ENCODE measurements at regions not wholly inside any gene's neighbourhood (a gene's known extent, or its start where the extent isn't known, plus 50 kb on each side); places are given as distances from the start of the nearest gene placed in this dataset.

GRCh38 chr21:32189688-32190483 lies 89.0 kb downstream of the MIS18A start:
- H3K9ac ChIP-seq (ENCODE audit: low read length), result no peak overlapping the region
- peaks cover 11% of the 10 kb centered on the region; the same call in 1 of the 2 replicates for H3K4me1 ChIP-seq (ENCODE audit: low read length)
- no peak overlapping the region for H3K27ac ChIP-seq (ENCODE audit: low read length)
- H3K36me3 ChIP-seq (replicated peaks; ENCODE audit: low read depth, low read length), result no peaks in the 10 kb centered on the region
- no peaks in the 10 kb centered on the region for H4K20me1 ChIP-seq (ENCODE audit: insufficient read depth, low read length)
- H3K79me2 ChIP-seq (ENCODE audit: low read length), result no peaks in the 10 kb centered on the region
- no peak overlapping the region for H2AFZ ChIP-seq (ENCODE audit: low read depth, low read length)
- no peak for TF ChIP-seq EZH2phosphoT487 (IDR thresholded peaks at IDR 0.05; ENCODE audit: low read depth)
- TF ChIP-seq, protein P1, sequence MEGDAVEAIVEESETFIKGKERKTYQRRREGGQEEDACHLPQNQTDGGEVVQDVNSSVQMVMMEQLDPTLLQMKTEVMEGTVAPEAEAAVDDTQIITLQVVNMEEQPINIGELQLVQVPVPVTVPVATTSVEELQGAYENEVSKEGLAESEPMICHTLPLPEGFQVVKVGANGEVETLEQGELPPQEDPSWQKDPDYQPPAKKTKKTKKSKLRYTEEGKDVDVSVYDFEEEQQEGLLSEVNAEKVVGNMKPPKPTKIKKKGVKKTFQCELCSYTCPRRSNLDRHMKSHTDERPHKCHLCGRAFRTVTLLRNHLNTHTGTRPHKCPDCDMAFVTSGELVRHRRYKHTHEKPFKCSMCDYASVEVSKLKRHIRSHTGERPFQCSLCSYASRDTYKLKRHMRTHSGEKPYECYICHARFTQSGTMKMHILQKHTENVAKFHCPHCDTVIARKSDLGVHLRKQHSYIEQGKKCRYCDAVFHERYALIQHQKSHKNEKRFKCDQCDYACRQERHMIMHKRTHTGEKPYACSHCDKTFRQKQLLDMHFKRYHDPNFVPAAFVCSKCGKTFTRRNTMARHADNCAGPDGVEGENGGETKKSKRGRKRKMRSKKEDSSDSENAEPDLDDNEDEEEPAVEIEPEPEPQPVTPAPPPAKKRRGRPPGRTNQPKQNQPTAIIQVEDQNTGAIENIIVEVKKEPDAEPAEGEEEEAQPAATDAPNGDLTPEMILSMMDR (IDR thresholded peaks at IDR 0.05; ENCODE audit: low read depth, low read length), result no peak
- no peak overlapping the region for H3K4me2 ChIP-seq (ENCODE audit: low read length)
- H3K27me3 ChIP-seq (ENCODE audit: low read depth, low read length), result peaks cover 15% of the 10 kb centered on the region; the same call in 1 of the 2 replicates
- no peak overlapping the region for H3K4me3 ChIP-seq (ENCODE audit: low read length)
- no peaks in the 10 kb centered on the region for H3K9me3 ChIP-seq (ENCODE audit: insufficient read depth, low read length)

DNA sequence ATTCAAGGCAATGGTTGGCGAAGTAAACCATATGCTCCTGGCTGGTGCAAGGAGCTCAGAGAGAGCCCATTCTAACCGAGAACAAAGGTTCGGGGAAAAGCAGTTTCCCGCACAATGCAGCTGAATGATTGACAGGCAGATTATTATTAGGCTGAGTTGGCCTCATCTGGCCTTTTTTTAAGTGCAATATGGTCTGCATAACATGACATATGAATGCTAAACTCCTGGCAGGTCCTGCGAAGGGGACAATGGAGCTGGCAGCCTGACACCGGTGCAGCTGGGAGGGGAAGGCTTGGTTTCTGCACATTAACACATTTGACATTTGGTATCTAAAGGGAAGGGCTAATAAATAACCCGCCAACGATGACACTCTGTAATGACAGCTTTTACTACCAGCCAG lies 92.0 kb downstream of the MIS18A start:
- Histone ChIP-seq H3K27me3 (ENCODE audit: low read depth, low read length) (peaks cover 15% of the 10 kb centered on the region; the same call in 1 of the 2 replicates), H2AFZ (ENCODE audit: low read depth, low read length) (no peak overlapping the region)

GRCh38 chr21:32185726-32186125 lies 93.1 kb downstream of the MIS18A start:
- H3K4me2 ChIP-seq (ENCODE audit: low read length), result no peak overlapping the region
- H2AFZ ChIP-seq (ENCODE audit: low read depth, low read length), result no peak overlapping the region
- no peak for TF ChIP-seq EZH2phosphoT487 (IDR thresholded peaks at IDR 0.05; ENCODE audit: low read depth)
- TF ChIP-seq, protein P1 (IDR thresholded peaks at IDR 0.05; ENCODE audit: low read depth, low read length), result no peak
- H3K4me1 ChIP-seq (ENCODE audit: low read length), result peaks cover 3% of the 10 kb centered on the region; the same call in 1 of the 2 replicates
- no peaks in the 10 kb centered on the region for H3K79me2 ChIP-seq (ENCODE audit: low read length)
- no peaks in the 10 kb centered on the region for H3K36me3 ChIP-seq (replicated peaks; ENCODE audit: low read depth, low read length)
- H3K27ac ChIP-seq (ENCODE audit: low read length), result no peak overlapping the region
- H3K4me3 ChIP-seq (ENCODE audit: low read length), result no peak overlapping the region
- H3K27me3 ChIP-seq (ENCODE audit: low read depth, low read length), result peaks cover 8% of the 10 kb centered on the region; the same call in 1 of the 2 replicates
- no peak overlapping the region for H3K9ac ChIP-seq (ENCODE audit: low read length)
- H3K9me3 ChIP-seq (ENCODE audit: insufficient read depth, low read length), result no peaks in the 10 kb centered on the region
- no peaks in the 10 kb centered on the region for H4K20me1 ChIP-seq (ENCODE audit: insufficient read depth, low read length)

More for the DNA sequence above, 92.0 kb downstream of the MIS18A start:
- Histone ChIP-seq H3K36me3 (replicated peaks; ENCODE audit: low read depth, low read length) (no peaks in the 10 kb centered on the region), H3K4me2 (ENCODE audit: low read length) (no peak overlapping the region), H3K79me2 (ENCODE audit: low read length) (no peaks in the 10 kb centered on the region), H4K20me1 (ENCODE audit: insufficient read depth, low read length) (no peaks in the 10 kb centered on the region), H3K27ac (ENCODE audit: low read length) (no peak overlapping the region), H3K9ac (ENCODE audit: low read length) (no peak overlapping the region), H3K4me3 (ENCODE audit: low read length) (no peak overlapping the region), H3K4me1 (ENCODE audit: low read length) (peaks cover 7% of the 10 kb centered on the region; the same call in 1 of the 2 replicates), H3K9me3 (ENCODE audit: insufficient read depth, low read length) (no peaks in the 10 kb centered on the region)
- TF ChIP-seq, protein P1 (IDR thresholded peaks at IDR 0.05; ENCODE audit: low read depth, low read length), result no peak
- TF ChIP-seq EZH2phosphoT487 (IDR thresholded peaks at IDR 0.05; ENCODE audit: low read depth), result no peak

DNA sequence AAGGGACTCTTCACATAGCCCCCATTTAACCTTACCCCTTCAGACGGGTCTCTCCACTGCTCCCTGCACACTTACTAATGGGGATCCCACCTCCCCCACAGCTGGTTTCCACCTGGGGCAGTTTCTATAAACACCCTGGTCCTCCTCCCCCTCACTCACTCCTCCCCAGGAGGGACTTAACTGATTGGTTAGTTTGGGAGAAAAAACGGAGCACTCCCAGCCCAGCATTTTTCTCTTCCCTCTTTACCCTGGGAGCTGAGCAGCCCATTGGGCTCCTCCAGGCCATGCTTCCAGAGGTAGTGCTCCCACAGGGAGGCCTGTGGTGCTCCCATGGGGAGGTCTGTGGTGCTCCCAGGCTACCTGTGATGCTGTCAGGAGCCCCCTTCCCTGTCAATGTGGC lies 93.7 kb downstream of the MIS18A start:
- H3K9me3 ChIP-seq (ENCODE audit: insufficient read depth, low read length), result no peaks in the 10 kb centered on the region
- no peaks in the 10 kb centered on the region for H3K4me1 ChIP-seq (ENCODE audit: low read length)
- H3K36me3 ChIP-seq (replicated peaks; ENCODE audit: low read depth, low read length), result no peaks in the 10 kb centered on the region
- no peaks in the 10 kb centered on the region for H4K20me1 ChIP-seq (ENCODE audit: insufficient read depth, low read length)
- no peak overlapping the region for H3K27ac ChIP-seq (ENCODE audit: low read length)
- no peak overlapping the region for H2AFZ ChIP-seq (ENCODE audit: low read depth, low read length)
- H3K79me2 ChIP-seq (ENCODE audit: low read length), result no peaks in the 10 kb centered on the region
- H3K4me2 ChIP-seq (ENCODE audit: low read length), result no peak overlapping the region
- no peak overlapping the region for H3K9ac ChIP-seq (ENCODE audit: low read length)
- no peak overlapping the region for H3K4me3 ChIP-seq (ENCODE audit: low read length)
- H3K27me3 ChIP-seq (ENCODE audit: low read depth, low read length), result peaks cover 5% of the 10 kb centered on the region; the same call in 1 of the 2 replicates
- no peak for TF ChIP-seq EZH2phosphoT487 (IDR thresholded peaks at IDR 0.05; ENCODE audit: low read depth)
- TF ChIP-seq, protein P1 (IDR thresholded peaks at IDR 0.05; ENCODE audit: low read depth, low read length), result no peak

Measured in OCI-LY3 (cell line).